B cell (primary cell): ENCODE measurements at regions not wholly inside any gene's neighbourhood (a gene's known extent, or its start where the extent isn't known, plus 50 kb on each side); places are given as distances from the start of the nearest gene placed in this dataset.

Experiments
- EZH2 ChIP-seq: IDR thresholded peaks from 2 replicates; pipeline ENCODE4 v1.6.1; 2012; ENCODE audit warnings: borderline replicate concordance, low read depth, mild to moderate bottlenecking, moderate library complexity, low read length; ENCODE audit not compliant: insufficient read depth, poor library complexity, severe bottlenecking
- TF ChIP-seq, protein P1 (sequence below): fragments of 200-600 bp; IDR thresholded peaks from one replicate; pipeline ENCODE4 v1.8.0; 2022; ENCODE audit warnings: antibody characterized with exemption, mild to moderate bottlenecking

DNA sequence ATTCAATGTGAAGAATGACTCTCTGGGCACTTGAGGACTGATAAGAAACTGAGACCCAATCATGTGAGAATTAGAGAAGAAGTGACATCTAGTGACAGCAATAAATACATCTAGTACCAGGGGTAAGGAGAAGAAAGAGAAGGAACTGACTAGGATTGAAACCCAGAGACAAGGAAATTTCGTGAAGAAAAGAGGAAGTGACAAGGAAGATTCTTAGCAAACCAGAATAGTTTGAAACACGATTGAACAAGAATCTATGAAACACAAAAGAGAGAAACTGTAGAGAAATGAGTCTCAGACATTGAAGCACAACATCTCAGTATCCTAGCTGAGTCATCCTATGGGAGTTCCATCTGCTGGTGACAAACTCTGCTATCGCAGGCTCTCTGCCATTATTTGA lies 571.9 kb upstream of the PKDCC start:
- TF ChIP-seq EZH2 = no peak
- TF ChIP-seq, protein P1, sequence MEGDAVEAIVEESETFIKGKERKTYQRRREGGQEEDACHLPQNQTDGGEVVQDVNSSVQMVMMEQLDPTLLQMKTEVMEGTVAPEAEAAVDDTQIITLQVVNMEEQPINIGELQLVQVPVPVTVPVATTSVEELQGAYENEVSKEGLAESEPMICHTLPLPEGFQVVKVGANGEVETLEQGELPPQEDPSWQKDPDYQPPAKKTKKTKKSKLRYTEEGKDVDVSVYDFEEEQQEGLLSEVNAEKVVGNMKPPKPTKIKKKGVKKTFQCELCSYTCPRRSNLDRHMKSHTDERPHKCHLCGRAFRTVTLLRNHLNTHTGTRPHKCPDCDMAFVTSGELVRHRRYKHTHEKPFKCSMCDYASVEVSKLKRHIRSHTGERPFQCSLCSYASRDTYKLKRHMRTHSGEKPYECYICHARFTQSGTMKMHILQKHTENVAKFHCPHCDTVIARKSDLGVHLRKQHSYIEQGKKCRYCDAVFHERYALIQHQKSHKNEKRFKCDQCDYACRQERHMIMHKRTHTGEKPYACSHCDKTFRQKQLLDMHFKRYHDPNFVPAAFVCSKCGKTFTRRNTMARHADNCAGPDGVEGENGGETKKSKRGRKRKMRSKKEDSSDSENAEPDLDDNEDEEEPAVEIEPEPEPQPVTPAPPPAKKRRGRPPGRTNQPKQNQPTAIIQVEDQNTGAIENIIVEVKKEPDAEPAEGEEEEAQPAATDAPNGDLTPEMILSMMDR = no peak
